C4-2B (cell line): ENCODE measurements at regions not wholly inside any gene's neighbourhood (a gene's known extent, or its start where the extent isn't known, plus 50 kb on each side); places are given as distances from the start of the nearest gene placed in this dataset.

Experiments used
- CTCF ChIP-seq: fragments of 450-650 bp; conservative IDR thresholded peaks from 2 replicates; pipeline ENCODE4 v1.5.1; 2017; ENCODE audit warnings: mild to moderate bottlenecking
- ZFX ChIP-seq: fragments of 450-650 bp; IDR thresholded peaks from 2 replicates; pipeline ENCODE4 v1.6.1; 2017

GRCh38 chr22:49475253-49475652, 352.4 kb downstream of the BRD1 start:
- TF ChIP-seq CTCF (no peak), ZFX (no peak)
